GM12873 (cell line): ENCODE measurements at regions not wholly inside any gene's neighbourhood (a gene's known extent, or its start where the extent isn't known, plus 50 kb on each side); places are given as distances from the start of the nearest gene placed in this dataset.

Source experiments
- TF ChIP-seq, protein P1 (sequence below): IDR thresholded peaks from 2 replicates; pipeline ENCODE4 v1.5.1; 2012; ENCODE audit warnings: low read depth, mild to moderate bottlenecking, moderate library complexity, low read length, control low read depth; ENCODE audit not compliant: insufficient read depth; ENCODE audit errors: missing control alignments

DNA sequence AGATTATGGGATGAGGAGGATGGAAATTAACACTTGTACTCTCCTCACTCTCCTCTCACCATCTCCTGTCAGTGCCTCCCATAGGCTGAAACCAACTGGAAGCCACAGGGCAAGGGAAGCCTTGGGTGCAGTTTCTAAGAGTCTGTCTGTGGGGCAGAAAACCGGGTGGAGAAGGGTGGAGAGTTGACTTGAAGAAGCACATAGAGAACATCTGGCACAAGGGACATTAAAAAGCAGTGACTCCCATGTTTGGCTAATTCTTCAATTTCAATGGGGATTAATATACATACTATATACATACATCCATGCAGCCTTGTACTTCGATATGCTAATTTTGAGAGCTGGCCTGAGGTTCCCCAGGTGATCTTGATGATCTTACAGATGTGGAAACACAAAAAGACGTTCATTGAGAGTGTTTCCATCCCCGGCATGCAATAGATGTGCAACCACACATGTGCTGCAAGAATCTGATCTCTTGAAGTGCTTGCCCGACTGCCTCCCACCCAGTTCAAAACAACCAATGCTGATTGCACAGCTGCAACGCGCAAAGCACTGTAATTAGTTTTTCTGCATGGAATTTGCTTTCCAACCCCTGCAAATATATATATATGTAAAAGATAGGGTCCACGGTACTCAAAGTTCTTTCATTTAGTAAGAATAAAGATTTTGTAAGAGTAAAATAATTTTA is 121.9 kb upstream of the TMC3 start:
- TF ChIP-seq, protein P1, sequence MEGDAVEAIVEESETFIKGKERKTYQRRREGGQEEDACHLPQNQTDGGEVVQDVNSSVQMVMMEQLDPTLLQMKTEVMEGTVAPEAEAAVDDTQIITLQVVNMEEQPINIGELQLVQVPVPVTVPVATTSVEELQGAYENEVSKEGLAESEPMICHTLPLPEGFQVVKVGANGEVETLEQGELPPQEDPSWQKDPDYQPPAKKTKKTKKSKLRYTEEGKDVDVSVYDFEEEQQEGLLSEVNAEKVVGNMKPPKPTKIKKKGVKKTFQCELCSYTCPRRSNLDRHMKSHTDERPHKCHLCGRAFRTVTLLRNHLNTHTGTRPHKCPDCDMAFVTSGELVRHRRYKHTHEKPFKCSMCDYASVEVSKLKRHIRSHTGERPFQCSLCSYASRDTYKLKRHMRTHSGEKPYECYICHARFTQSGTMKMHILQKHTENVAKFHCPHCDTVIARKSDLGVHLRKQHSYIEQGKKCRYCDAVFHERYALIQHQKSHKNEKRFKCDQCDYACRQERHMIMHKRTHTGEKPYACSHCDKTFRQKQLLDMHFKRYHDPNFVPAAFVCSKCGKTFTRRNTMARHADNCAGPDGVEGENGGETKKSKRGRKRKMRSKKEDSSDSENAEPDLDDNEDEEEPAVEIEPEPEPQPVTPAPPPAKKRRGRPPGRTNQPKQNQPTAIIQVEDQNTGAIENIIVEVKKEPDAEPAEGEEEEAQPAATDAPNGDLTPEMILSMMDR, result no peak

DNA sequence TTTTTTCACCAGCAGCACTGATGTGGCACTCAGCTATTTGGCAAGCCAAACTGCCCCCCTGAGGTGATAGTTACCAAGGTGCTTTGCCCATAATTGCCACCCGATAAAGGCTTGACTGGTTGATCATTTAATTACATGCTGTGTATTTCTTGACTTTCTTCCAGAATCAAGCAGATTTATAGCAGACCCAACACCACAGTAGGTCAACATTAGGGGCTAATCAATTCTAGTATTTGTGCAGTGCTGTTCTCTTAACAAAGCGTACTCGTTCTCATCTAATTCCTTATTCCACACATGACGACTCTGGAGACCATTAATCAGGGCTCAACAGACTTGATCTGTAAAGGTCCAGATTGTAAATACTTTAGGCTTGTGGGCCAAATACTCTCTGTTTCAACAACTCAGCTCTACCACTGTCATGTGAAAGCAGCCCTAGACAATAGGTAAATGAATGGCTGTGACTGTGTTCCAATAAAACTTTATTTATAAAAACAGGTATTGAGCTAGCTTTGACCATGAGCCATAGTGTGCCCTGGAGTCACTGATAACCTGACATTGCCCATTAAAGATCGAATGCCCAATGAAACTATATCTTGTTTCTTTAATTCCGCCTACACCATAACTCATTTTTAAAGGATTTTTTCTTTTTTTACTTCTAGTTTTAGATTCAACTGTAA is 119.1 kb upstream of the TMC3 start:
- TF ChIP-seq, protein P1, result no peak

DNA sequence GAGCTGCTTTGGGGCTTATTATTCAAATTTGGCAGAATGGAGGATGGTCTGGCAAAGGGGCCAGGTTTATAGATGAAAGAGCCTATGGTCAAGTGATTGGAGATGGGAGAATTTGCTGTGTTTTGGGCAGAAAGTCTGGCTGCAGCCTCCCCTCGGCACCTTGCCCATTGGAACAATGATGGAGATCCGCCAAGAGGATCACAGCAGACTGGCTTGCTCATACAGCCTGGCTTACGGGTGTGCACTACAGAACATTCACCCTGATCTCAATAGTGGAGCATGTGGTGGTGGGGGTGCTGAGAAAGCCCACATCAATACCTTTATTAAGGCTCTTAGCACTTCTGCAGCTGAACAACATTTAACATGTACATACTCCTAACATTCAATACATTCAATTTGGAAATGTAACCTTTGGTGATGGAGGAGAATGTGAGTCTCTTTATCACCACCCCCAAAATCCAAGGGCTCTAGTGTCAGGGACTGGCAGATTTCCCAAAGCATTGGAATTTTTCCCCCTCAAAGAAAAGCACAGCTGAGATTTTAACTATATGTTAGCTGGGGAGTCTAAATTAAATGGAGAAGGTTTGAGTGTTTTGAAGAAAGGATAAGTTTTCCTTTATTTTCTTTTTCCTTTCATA is 118.4 kb upstream of the TMC3 start:
- TF ChIP-seq, protein P1, result no peak

DNA sequence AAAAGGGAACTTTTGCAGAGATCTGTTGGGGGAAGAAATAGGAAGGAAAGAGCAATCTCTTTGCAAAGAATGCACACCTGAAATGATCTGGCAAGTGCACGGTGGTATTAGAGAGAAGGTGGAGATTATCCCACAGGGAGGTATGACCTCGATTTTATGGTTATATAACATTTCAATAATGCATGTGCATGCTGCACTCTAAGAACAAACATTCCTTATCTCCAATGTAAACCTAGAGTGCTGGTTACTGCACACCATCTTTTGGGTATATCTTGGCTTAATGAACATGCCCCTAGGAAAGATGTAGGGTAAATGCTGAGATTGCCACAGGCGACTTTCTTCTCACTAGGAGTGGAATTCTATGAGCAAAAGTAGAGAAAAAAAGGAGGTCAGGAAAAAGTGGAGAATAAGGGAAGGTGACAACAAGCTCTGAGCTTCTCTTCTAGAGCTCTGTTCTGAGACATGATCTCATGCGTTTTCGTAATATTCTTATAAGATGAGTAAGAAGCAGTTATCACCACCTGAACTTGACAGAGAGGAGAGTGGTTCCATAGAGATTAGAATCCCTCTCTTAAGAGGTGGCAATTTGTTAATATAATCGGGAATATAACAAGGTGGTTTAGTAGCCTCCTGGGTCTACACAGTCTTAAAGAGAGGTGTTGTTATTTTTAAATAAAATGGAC is 117.5 kb upstream of the TMC3 start:
- TF ChIP-seq, protein P1, result no peak

DNA sequence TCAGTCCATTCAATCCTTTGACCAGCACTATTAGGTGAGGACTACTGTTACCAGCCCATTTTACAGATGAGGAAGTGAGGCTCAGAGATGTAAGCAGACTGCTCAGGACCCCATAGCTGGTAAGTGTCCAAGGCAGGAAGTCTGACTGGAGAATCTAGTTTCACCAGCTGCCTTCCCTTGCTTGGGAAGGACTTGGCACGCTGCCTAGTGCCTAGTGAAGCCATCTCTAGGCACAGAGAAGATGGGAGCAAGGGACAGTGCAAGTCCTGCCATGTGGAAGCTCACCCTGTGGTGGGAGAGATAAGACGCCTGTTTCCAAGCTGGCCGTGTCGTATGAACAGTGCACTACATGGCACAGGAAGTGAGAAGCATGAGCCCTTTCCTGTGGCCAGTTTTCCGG is 111.8 kb upstream of the TMC3 start:
- TF ChIP-seq, protein P1, result no peak

DNA sequence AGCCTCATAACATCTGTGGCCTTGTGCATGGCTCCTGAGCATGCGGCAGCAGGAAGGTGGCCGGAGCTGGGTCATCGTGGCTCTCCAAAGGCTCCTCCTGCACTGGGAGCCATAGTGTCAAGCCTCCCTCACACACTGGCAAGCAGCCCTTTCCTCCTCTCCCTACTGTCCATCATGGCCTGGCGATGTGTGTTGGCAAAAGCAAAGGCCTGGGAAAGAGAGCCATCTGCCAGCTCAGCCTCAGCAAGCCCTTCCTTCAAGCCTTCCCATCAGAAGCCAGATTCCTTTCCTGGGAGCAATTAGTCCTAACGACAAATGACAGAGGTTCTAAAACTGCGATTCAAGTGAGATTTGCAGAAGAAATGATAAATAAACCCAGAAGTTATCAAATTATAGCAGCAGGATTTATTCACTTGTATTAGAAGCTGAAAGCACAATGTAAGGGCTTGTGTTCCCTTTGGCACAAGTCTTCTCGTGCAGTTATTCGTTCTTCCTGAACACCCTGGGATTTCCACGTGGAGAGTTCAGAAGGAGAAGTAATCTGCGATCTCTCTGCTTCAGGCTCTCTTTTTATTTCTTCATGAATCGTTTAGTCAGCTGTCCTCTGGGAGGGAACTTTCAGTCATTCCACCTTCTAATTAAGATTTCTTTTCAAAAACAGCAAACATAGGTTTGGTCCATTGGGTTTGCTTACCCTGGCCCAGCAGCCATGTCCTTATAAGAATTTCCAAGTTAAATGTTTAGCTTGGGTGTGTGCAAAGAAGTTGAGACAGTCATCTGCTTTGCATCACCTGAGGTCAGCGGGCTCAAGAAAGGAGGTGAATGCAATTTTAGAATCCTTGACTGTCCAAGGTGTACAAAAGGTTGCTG is 110.3 kb upstream of the TMC3 start:
- TF ChIP-seq, protein P1, result no peak
